ENCODE measurements at regions not wholly inside any gene's neighbourhood (a gene's known extent, or its start where the extent isn't known, plus 50 kb on each side); places are given as distances from the start of the nearest gene placed in this dataset.
"Not testable (repeated sequence)": the region's sequence is repeated elsewhere in the genome, so short reads cannot be mapped to it uniquely, and the experiment has no call there.

DNA sequence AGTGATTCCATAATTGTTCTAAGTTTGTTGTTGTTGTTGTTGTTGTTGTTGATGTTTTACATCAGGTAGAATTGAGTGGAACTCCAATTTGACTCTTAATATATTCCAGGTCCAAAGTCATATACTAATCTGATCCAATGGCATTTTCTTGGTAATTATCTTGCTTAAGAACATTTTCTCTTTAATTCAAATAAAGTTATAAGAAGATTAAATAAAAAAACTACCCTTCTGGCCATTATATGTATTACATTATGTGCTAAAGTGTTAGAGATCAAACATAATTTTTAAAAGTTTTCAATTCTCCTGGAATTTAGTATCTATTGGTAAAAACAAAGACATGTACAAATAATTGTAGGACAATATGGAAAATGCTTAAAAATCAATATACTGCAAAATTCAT, 775.4 kb downstream of the LUZP2 start (continued):
- TF ChIP-seq GRHL2 (CRISPR knock-in tag; IDR thresholded peaks at IDR 0.05; ENCODE audit: insufficient replicate concordance, severe bottlenecking) = no peak
- no peak for TF ChIP-seq JUN (CRISPR knock-in tag; IDR thresholded peaks at IDR 0.05)

DNA sequence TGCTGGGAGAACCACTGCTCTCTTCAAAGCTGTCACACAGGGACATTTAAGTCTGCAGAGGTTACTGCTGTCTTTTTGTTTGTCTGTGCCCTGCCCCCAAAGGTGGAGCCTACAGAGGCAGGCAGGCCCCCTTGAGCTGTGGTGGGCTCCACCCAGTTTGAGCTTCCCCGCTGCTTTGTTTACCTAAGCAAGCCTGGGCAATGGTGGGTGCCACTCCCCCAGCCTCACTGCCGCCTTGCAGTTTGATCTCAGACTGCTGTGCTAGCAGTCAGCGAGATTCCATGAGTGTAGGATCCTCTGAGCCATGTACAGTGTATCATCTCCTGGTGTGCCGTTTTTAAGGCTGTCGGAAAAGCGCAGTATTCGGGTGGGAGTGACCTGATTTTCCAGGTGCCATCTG, 784.0 kb downstream of the LUZP2 start:
- H3K36me3 Mint-ChIP-seq; H3K4me3 Mint-ChIP-seq; CTCF ChIA-PET; H3K27me3 Mint-ChIP-seq (ENCODE audit: low read depth); DNase-seq (ENCODE audit: low spot score); H3K27ac Mint-ChIP-seq; ATAC-seq; H3K4me1 Mint-ChIP-seq: not testable (repeated sequence)
- POLR2A ChIA-PET = interaction anchor here (0.7 kb wide), 1 partner anchor 897 kb away, joined by 5 read pairs; no protein-coding TSS in a partner anchor
- H3K9me3 Mint-ChIP-seq = peaks cover 31% of the 10 kb centered on the region

DNA sequence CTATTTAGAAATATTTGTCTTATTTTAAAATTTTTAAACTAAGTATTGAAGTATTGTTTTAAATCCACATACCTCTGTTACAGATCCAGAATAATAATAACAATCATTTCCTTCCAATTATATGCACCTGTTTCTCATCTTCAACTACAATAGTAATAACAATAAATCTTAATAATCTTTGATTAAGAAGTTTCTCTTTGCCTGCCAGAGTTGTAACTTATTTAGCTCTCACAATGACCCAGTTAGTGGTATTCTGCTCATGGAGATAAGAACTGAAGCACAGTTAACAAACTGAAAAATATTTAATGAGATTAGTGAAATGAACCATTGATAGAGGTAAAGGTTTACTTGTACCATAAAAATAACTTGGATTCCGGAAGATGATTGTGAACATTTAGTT, 796.3 kb downstream of the LUZP2 start:
- Mint-ChIP-seq H3K27ac (no peak overlapping the region), H3K36me3 (no peaks in the 10 kb centered on the region), H3K4me3 (no peak overlapping the region), H3K4me1 (no peaks in the 10 kb centered on the region), H3K9me3 (no peaks in the 10 kb centered on the region), H3K27me3 (ENCODE audit: low read depth) (peaks cover 42% of the 10 kb centered on the region)
- ATAC-seq (no peak), DNase-seq (ENCODE audit: low spot score) (no peak)
- ChIA-PET POLR2A (no interaction called here), CTCF (no interaction called here)
- TF ChIP-seq ZNF396 (CRISPR knock-in tag; IDR thresholded peaks at IDR 0.05; ENCODE audit: borderline replicate concordance) (no peak), IRF2 (CRISPR knock-in tag; IDR thresholded peaks at IDR 0.05; ENCODE audit: borderline replicate concordance, low read depth) (no peak), SMAD3 (CRISPR knock-in tag; IDR thresholded peaks at IDR 0.05; ENCODE audit: borderline replicate concordance) (no peak), CREM (CRISPR knock-in tag; IDR thresholded peaks at IDR 0.05) (no peak), ZNF671 (CRISPR knock-in tag; IDR thresholded peaks at IDR 0.05) (no peak), ZNF416 (CRISPR knock-in tag; IDR thresholded peaks at IDR 0.05) (no peak)
- TF ChIP-seq, protein P1, sequence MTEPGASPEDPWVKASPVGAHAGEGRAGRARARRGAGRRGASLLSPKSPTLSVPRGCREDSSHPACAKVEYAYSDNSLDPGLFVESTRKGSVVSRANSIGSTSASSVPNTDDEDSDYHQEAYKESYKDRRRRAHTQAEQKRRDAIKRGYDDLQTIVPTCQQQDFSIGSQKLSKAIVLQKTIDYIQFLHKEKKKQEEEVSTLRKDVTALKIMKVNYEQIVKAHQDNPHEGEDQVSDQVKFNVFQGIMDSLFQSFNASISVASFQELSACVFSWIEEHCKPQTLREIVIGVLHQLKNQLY (CRISPR knock-in tag; IDR thresholded peaks at IDR 0.05) = no peak

DNA sequence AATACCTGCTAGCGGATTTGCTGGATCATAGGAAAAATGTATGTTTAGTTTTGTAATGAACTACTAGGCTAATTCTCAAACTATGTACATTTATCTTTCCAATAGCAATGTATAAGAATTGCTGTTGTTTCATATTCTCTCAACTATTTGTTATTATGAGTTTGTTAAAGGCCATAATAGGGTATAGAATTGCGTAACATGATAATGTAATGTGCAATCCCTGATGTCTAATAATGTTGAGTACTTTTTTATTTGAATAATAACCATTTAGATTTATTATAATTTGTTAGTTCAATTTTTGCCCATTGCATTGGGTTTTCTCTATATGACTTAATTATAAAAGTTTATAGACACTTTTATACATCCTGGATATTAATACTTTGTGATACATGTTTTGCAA, 801.6 kb downstream of the LUZP2 start:
- CTCF ChIA-PET = no interaction called here
- peaks cover 3% of the 10 kb centered on the region for H3K27me3 Mint-ChIP-seq (ENCODE audit: low read depth)
- no peak overlapping the region for H3K27ac Mint-ChIP-seq
- no peak for ATAC-seq
- H3K36me3 Mint-ChIP-seq = no peaks in the 10 kb centered on the region
- no peak for DNase-seq (ENCODE audit: low spot score)
- no peaks in the 10 kb centered on the region for H3K4me1 Mint-ChIP-seq
- POLR2A ChIA-PET = no interaction called here
- H3K9me3 Mint-ChIP-seq = no peaks in the 10 kb centered on the region
- no peak overlapping the region for H3K4me3 Mint-ChIP-seq
- no peak for TF ChIP-seq GRHL2 (CRISPR knock-in tag; IDR thresholded peaks at IDR 0.05; ENCODE audit: insufficient replicate concordance, severe bottlenecking)
- TF ChIP-seq MYBL2 (CRISPR knock-in tag; IDR thresholded peaks at IDR 0.05) = no peak
- no peak for TF ChIP-seq NFYB (CRISPR knock-in tag; conservative IDR thresholded peaks at IDR 0.05; ENCODE audit: low read depth)
- TF ChIP-seq, protein P2, sequence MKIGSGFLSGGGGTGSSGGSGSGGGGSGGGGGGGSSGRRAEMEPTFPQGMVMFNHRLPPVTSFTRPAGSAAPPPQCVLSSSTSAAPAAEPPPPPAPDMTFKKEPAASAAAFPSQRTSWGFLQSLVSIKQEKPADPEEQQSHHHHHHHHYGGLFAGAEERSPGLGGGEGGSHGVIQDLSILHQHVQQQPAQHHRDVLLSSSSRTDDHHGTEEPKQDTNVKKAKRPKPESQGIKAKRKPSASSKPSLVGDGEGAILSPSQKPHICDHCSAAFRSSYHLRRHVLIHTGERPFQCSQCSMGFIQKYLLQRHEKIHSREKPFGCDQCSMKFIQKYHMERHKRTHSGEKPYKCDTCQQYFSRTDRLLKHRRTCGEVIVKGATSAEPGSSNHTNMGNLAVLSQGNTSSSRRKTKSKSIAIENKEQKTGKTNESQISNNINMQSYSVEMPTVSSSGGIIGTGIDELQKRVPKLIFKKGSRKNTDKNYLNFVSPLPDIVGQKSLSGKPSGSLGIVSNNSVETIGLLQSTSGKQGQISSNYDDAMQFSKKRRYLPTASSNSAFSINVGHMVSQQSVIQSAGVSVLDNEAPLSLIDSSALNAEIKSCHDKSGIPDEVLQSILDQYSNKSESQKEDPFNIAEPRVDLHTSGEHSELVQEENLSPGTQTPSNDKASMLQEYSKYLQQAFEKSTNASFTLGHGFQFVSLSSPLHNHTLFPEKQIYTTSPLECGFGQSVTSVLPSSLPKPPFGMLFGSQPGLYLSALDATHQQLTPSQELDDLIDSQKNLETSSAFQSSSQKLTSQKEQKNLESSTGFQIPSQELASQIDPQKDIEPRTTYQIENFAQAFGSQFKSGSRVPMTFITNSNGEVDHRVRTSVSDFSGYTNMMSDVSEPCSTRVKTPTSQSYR (CRISPR knock-in tag; IDR thresholded peaks at IDR 0.05) = no peak
- no peak for TF ChIP-seq JUN (CRISPR knock-in tag; IDR thresholded peaks at IDR 0.05)
- TF ChIP-seq FOXP1 (CRISPR knock-in tag; IDR thresholded peaks at IDR 0.05; ENCODE audit: borderline replicate concordance) = no peak
- TF ChIP-seq, protein P3, sequence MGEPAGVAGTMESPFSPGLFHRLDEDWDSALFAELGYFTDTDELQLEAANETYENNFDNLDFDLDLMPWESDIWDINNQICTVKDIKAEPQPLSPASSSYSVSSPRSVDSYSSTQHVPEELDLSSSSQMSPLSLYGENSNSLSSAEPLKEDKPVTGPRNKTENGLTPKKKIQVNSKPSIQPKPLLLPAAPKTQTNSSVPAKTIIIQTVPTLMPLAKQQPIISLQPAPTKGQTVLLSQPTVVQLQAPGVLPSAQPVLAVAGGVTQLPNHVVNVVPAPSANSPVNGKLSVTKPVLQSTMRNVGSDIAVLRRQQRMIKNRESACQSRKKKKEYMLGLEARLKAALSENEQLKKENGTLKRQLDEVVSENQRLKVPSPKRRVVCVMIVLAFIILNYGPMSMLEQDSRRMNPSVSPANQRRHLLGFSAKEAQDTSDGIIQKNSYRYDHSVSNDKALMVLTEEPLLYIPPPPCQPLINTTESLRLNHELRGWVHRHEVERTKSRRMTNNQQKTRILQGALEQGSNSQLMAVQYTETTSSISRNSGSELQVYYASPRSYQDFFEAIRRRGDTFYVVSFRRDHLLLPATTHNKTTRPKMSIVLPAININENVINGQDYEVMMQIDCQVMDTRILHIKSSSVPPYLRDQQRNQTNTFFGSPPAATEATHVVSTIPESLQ (CRISPR knock-in tag; IDR thresholded peaks at IDR 0.05) = no peak
- TF ChIP-seq, protein P4, sequence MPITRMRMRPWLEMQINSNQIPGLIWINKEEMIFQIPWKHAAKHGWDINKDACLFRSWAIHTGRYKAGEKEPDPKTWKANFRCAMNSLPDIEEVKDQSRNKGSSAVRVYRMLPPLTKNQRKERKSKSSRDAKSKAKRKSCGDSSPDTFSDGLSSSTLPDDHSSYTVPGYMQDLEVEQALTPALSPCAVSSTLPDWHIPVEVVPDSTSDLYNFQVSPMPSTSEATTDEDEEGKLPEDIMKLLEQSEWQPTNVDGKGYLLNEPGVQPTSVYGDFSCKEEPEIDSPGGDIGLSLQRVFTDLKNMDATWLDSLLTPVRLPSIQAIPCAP (CRISPR knock-in tag; IDR thresholded peaks at IDR 0.05) = no peak
- no peak for TF ChIP-seq IRF2 (CRISPR knock-in tag; IDR thresholded peaks at IDR 0.05; ENCODE audit: borderline replicate concordance, low read depth)
- no peak for TF ChIP-seq KAT7 (CRISPR knock-in tag; IDR thresholded peaks at IDR 0.05; ENCODE audit: borderline replicate concordance)
- TF ChIP-seq, protein P5, sequence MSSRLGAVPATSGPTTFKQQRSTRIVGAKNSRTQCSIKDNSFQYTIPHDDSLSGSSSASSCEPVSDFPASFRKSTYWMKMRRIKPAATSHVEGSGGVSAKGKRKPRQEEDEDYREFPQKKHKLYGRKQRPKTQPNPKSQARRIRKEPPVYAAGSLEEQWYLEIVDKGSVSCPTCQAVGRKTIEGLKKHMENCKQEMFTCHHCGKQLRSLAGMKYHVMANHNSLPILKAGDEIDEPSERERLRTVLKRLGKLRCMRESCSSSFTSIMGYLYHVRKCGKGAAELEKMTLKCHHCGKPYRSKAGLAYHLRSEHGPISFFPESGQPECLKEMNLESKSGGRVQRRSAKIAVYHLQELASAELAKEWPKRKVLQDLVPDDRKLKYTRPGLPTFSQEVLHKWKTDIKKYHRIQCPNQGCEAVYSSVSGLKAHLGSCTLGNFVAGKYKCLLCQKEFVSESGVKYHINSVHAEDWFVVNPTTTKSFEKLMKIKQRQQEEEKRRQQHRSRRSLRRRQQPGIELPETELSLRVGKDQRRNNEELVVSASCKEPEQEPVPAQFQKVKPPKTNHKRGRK (CRISPR knock-in tag; IDR thresholded peaks at IDR 0.05; ENCODE audit: borderline replicate concordance) = no peak
- TF ChIP-seq GTF2I (CRISPR knock-in tag; conservative IDR thresholded peaks at IDR 0.05) = no peak
- TF ChIP-seq OVOL2 (CRISPR knock-in tag; IDR thresholded peaks at IDR 0.05; ENCODE audit: borderline replicate concordance) = no peak
